Panc1 (cell line): ENCODE measurements at regions not wholly inside any gene's neighbourhood (a gene's known extent, or its start where the extent isn't known, plus 50 kb on each side); places are given as distances from the start of the nearest gene placed in this dataset.

Experiments used
- ATAC-seq: fragments of 200-7000 bp; cut with Tn5 transposase; 2 replicates; pipeline ENCODE4 v1.9.1; 2020; ENCODE audit warnings: mild to moderate bottlenecking, moderate library complexity
- BruUV-seq: library from RNA; stranded (reverse); fragments of 400-500 nt; replicated peaks from 2 replicates; lab custom pipeline; 2021; lab: Mats Ljungman, UMichigan
- CTCF ChIA-PET: fragments of 300-600 bp; sonication (Branson Sonifier 250); formaldehyde crosslinking; loops from one replicate; lab custom pipeline; 2022; ENCODE audit warnings: antibody characterized with exemption; lab: Charles Lee
- POLR2A ChIA-PET: fragments of 300-600 bp; sonication (Branson Sonifier 250); formaldehyde crosslinking; loops from one replicate; lab custom pipeline; 2022; ENCODE audit warnings: antibody characterized with exemption; lab: Charles Lee
- DNase-seq: peaks from one replicate; pipeline ENCODE4 v3.0.0-alpha.2; 2010; ENCODE audit warnings: low read depth, low spot score
- H3K27ac ChIP-seq: 2 replicates; pipeline ENCODE4 v1.5.1; 2011; ENCODE audit warnings: mild to moderate bottlenecking, low read length, inconsistent platforms
- H3K27me3 ChIP-seq: fragments of 200-500 bp; sonication (Bioruptor generic); 2 replicates; pipeline ENCODE4 v1.6.0; 2014; ENCODE audit warnings: low read length, inconsistent platforms; ENCODE audit not compliant: control insufficient read depth, insufficient read depth
- H3K36me3 ChIP-seq: fragments of 200-500 bp; sonication (Bioruptor generic); 2 replicates; pipeline ENCODE4 v1.5.1; 2014; ENCODE audit warnings: inconsistent platforms, mild to moderate bottlenecking, low read length, moderate library complexity; ENCODE audit not compliant: control insufficient read depth, insufficient read depth
- H3K4me1 ChIP-seq: 2 replicates; pipeline ENCODE4 v1.5.1; 2011; ENCODE audit warnings: inconsistent platforms, mild to moderate bottlenecking, low read length, moderate library complexity; ENCODE audit not compliant: control insufficient read depth, insufficient read depth
- H3K4me3 ChIP-seq, 2 experiments: 2 replicates each; pipeline ENCODE4 v1.5.1; 2011 to 2012; ENCODE audit warnings: low read depth in 2 of 2, low read length in 2 of 2, mild to moderate bottlenecking in 2 of 2, inconsistent platforms in 1 of 2, moderate library complexity in 1 of 2
- H3K9me3 ChIP-seq: fragments of 200-500 bp; sonication (Bioruptor generic); 2 replicates; pipeline ENCODE4 v1.5.1; 2014; ENCODE audit warnings: low read depth, mild to moderate bottlenecking, inconsistent platforms, low read length, moderate library complexity; ENCODE audit not compliant: control insufficient read depth, insufficient read depth
- POLR2AphosphoS5 ChIP-seq: IDR thresholded peaks from 2 replicates; pipeline ENCODE4 v1.6.1; 2012; ENCODE audit warnings: mild to moderate bottlenecking, low read depth, low read length, moderate library complexity
- REST ChIP-seq, 2 experiments: IDR thresholded peaks; 2 replicates each; pipeline ENCODE4 v1.6.1; 2011 to 2012; ENCODE audit warnings: low read depth in 2 of 2, control low read depth in 1 of 2, low read length in 1 of 2, mild to moderate bottlenecking in 1 of 2, moderate library complexity in 1 of 2; ENCODE audit not compliant: insufficient read depth in 1 of 2
- SIN3A ChIP-seq: IDR thresholded peaks from 2 replicates; pipeline ENCODE4 v1.6.1; 2012; ENCODE audit warnings: low read depth, mild to moderate bottlenecking, low read length, moderate library complexity, borderline replicate concordance; ENCODE audit not compliant: insufficient read depth
- TCF7L2 ChIP-seq: IDR thresholded peaks from 2 replicates; pipeline ENCODE4 v1.6.1; 2011; ENCODE audit warnings: mild to moderate bottlenecking, low read depth, low read length, inconsistent platforms
- in situ Hi-C: cut with HindIII; loops from 2 replicates; pipeline ENCODE4 v1.10.0; 2016; ENCODE audit warnings: low sequenced_read_pairs, low pct_unique_long_range_greater_than_20kb
- intact Hi-C: fragments of 100-400 bp; cut with micrococcal nuclease; formaldehyde crosslinking; loops from one replicate; pipeline ENCODE4 v1.10.0; 2022; ENCODE audit not compliant: unreplicated experiment
- TF ChIP-seq, protein P1 (sequence below): fragments of 450-650 bp; IDR thresholded peaks from 2 replicates; pipeline ENCODE4 v1.5.1; 2017; ENCODE audit warnings: mild to moderate bottlenecking

GRCh38 chr17:83196973-83197880 is 117.8 kb downstream of the METRNL start:
- TF ChIP-seq, protein P1, sequence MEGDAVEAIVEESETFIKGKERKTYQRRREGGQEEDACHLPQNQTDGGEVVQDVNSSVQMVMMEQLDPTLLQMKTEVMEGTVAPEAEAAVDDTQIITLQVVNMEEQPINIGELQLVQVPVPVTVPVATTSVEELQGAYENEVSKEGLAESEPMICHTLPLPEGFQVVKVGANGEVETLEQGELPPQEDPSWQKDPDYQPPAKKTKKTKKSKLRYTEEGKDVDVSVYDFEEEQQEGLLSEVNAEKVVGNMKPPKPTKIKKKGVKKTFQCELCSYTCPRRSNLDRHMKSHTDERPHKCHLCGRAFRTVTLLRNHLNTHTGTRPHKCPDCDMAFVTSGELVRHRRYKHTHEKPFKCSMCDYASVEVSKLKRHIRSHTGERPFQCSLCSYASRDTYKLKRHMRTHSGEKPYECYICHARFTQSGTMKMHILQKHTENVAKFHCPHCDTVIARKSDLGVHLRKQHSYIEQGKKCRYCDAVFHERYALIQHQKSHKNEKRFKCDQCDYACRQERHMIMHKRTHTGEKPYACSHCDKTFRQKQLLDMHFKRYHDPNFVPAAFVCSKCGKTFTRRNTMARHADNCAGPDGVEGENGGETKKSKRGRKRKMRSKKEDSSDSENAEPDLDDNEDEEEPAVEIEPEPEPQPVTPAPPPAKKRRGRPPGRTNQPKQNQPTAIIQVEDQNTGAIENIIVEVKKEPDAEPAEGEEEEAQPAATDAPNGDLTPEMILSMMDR: no peak
- TF ChIP-seq REST (IDR thresholded peaks at IDR 0.05; ENCODE audit: insufficient read depth in 1 of 2, low read depth in 2 of 2, low read length in 1 of 2): no peak
- no peak for TF ChIP-seq SIN3A
- no peak for TF ChIP-seq POLR2AphosphoS5
- TF ChIP-seq TCF7L2: no peak
- Histone ChIP-seq H3K4me1 (no peaks in the 10 kb centered on the region), H3K27ac (no peak overlapping the region), H3K36me3 (no peaks in the 10 kb centered on the region), H3K27me3 (no peaks in the 10 kb centered on the region), H3K4me3 (no peak overlapping the region), H3K9me3 (no peaks in the 10 kb centered on the region)
- POLR2A ChIA-PET: interaction anchor here (0.5 kb wide), 1 partner anchor 74 kb away, joined by 4 read pairs; no protein-coding TSS in a partner anchor
- in situ Hi-C loops (no loop called here), intact Hi-C loops (no loop called here)
- DNase-seq: no peak
- ATAC-seq: peak; percentile 33; the same call in 1 of the 2 replicates
- CTCF ChIA-PET: interaction anchor here (0.8 kb wide), 1 partner anchor 121 kb away, joined by 3 read pairs; no protein-coding TSS in a partner anchor
- no TSS peak for BruUV-seq

DNA sequence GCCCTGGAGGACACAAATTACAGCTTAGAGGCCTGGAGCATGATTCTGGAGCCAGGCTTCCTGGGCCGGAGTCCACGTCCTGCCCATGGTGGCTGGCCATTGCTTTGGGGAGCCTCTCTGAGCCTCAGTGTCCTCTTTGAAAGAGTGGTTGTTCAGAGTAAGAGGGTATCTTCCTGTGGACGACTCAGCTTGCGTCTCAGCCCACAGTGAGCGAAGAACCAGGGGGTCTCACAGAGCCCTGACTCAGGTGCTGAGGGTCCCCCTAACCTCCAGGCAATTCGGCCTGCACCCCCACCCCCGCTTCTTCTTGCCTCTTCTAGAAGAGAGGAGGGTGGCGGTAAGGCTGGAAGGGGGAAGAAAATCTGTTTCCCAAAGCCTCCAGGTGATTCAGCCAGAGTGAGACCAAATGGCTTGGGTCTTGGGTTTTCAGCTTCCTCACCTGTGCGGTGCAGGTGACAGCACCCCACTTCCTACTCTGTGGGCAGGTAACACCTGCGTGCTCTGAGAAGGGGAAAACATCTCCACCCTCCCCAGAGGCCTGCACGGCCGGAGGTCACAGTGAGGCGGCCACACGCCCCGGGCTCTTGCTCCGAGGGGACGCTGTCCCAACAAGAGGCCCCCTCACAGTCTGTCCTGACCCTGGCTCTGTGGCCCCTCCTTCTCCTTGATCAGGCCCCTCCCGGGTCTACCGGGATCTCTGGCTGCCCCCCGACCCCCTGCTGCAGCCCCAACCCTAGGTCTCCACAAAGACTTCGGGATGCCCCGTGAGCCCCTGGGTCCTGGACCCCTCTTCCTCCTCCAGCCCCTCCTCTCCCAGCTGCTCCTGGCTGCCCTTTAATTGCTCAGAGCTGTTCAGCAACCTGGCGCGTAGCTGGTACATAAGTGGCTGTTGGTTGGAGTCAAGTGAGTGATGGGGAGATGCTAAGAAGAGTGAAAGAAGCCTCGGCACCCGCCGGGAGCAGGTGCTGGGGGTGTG is 119.2 kb downstream of the METRNL start:
- no peaks in the 10 kb centered on the region for H3K36me3 ChIP-seq
- no TSS peak for BruUV-seq
- intact Hi-C loops: no loop called here
- H3K9me3 ChIP-seq: no peaks in the 10 kb centered on the region
- in situ Hi-C loops: no loop called here
- ATAC-seq (no peak), DNase-seq (no peak)
- no peak overlapping the region for H3K27ac ChIP-seq
- no peak for TF ChIP-seq TCF7L2
- H3K27me3 ChIP-seq: no peaks in the 10 kb centered on the region
- CTCF ChIA-PET: interaction anchor here (0.7 kb wide), 1 partner anchor 9 kb away, joined by 3 read pairs; no protein-coding TSS in a partner anchor
- POLR2A ChIA-PET: no interaction called here
- H3K4me1 ChIP-seq: no peaks in the 10 kb centered on the region
- no peak overlapping the region for H3K4me3 ChIP-seq
